ENCODE measurements at regions not wholly inside any gene's neighbourhood (a gene's known extent, or its start where the extent isn't known, plus 50 kb on each side); places are given as distances from the start of the nearest gene placed in this dataset.

GRCh38 chr22:48477031-48477721, 1350.5 kb downstream of the BRD1 start:
- TF ChIP-seq CTCF (conservative IDR thresholded peaks at IDR 0.05; ENCODE audit: low read depth, low read length) (no peak), POLR2A (IDR thresholded peaks at IDR 0.05; ENCODE audit: low read depth, low read length) (no peak), RAD21 (IDR thresholded peaks at IDR 0.05; ENCODE audit: low read length) (no peak), BHLHE40 (IDR thresholded peaks at IDR 0.05; ENCODE audit: low read depth, low read length) (no peak), SMC3 (IDR thresholded peaks at IDR 0.05; ENCODE audit: low read depth, low read length) (no peak), USF2 (IDR thresholded peaks at IDR 0.05; ENCODE audit: low read depth, low read length) (no peak), ELK1 (IDR thresholded peaks at IDR 0.05; ENCODE audit: borderline replicate concordance, low read depth, low read length) (no peak), CHD1 (IDR thresholded peaks at IDR 0.05; ENCODE audit: low read depth, low read length) (no peak), MAZ (IDR thresholded peaks at IDR 0.05; ENCODE audit: borderline replicate concordance, low read depth, low read length) (no peak), RCOR1 (IDR thresholded peaks at IDR 0.05; ENCODE audit: insufficient replicate concordance, low read length) (no peak), RFX5 (IDR thresholded peaks at IDR 0.05; ENCODE audit: low read depth, low read length) (no peak), CEBPB (IDR thresholded peaks at IDR 0.05; ENCODE audit: low read depth, low read length) (no peak)

Data from IMR-90 (cell line).